Stimulated activated CD4-positive, alpha-beta T cell treated with anti-CD3 and anti-CD28 coated beads, Interleukin-15, amount 100 ng/mL, for 24 hours (primary cell): ENCODE measurements at regions not wholly inside any gene's neighbourhood (a gene's known extent, or its start where the extent isn't known, plus 50 kb on each side); places are given as distances from the start of the nearest gene placed in this dataset.

ENCODE experiments used
- DNase-seq: peaks from one replicate; pipeline ENCODE4 v3.0.0-alpha.2; 2020

- DNase-seq, result no peak
Measured at GRCh38 chr6:165817148-165817547, 154.1 kb upstream of the PDE10A start.

- no peak for DNase-seq
Measured at GRCh38 chr6:165814679-165815078, 151.6 kb upstream of the PDE10A start.

DNA sequence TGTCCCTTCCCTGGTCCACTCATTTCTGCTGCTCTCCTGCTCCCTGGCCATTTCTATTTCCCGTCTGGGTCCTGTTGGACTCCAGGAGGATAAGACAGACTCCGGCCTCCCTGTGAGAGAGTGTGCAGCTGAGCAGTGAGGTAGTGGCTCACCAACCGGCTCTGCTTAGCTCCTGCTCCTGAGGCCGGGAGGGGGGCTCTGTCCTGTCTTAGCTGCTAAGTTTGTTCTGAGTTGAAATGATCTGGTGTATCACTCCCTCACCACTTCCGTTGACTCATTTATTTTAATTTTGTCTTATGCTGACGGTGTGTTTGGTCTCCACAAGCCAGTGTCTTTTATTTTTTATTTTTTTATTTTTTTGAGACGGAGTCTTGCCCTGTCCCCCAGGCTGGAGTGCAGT is 148.5 kb upstream of the PDE10A start:
- no peak for DNase-seq

DNA sequence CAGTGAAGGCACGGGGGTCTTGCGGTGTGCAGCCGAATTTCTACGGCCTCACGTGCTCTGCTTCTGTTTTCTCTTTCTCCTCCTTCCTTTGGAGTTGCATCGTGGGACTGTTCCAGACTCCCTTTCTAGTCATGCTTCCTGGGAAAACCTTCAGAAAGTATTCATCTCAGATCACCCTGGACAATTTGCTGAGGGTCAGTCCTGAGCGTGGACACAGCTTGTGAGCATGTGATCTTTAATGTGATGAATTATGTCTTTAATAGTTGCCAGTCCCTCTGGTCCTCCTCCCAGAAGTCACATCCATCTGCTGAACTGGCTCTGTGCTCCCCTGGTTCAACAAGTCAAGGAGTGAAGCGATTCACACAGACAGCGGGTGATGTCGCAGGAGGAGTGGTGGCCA is 145.0 kb upstream of the PDE10A start:
- DNase-seq, result no peak

GRCh38 chr6:165807249-165807960 is 144.4 kb upstream of the PDE10A start:
- DNase-seq, result no peak

DNA sequence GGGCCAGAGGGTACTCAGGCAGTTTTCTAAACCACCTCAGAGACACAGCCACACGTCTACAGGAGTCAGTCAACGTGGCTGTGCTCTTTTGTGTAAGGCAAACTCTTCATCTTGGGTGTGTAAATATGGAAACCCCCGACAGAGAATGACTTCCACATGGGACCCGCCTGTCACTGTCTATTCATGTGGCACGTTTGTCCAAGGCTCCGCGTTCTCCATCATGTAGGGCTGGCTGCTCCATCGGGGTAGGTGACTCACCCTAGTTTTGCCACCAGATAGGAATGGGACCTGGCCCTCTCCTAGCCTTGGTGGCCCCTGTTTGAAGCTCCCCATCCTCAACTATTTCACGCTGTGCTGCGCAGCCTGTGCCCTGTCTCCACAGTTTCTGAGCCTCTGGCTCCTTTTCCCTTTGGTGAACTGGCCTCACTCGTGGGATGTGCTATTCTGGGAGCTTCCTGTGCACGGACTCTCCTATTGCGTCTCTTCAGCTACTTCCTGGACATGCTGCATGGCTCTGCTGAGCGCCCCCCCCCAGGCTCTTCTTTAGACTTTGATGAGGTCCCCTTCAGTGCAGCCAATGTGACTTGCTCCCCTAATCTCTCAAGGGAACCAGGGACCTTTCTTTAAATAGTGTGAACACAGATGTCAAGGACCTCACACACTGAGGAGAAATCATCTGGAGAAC is 143.2 kb upstream of the PDE10A start:
- no peak for DNase-seq

- no peak for DNase-seq
Measured at GRCh38 chr6:165805636-165806035, 142.6 kb upstream of the PDE10A start.

DNA sequence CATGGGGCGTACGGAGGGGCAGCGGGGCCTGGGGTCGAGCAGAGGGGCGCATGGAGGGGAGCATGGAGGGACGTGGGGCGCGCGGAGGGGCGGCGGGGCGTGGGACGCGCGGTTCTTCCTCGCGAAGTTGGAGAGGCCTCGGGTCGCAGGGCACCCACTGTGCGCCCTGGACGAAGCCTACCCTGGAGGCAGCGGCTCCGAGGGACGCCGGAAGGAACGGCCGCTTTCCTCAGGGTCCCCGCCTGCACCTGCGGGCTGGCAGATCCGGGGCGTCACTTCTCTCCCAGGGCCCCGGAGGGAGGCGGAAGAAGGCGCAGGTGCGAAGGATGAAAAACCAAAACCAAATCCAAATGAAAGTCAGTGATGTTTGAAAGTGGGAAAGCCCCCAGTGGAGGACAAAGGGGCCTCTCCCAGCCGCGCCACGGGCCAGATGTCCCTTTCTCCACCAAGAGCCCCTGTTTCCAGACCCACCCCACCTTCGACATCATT is 142.1 kb upstream of the PDE10A start:
- DNase-seq, result no peak

GRCh38 chr6:165804331-165805066 is 141.5 kb upstream of the PDE10A start:
- DNase-seq, result no peak

DNA sequence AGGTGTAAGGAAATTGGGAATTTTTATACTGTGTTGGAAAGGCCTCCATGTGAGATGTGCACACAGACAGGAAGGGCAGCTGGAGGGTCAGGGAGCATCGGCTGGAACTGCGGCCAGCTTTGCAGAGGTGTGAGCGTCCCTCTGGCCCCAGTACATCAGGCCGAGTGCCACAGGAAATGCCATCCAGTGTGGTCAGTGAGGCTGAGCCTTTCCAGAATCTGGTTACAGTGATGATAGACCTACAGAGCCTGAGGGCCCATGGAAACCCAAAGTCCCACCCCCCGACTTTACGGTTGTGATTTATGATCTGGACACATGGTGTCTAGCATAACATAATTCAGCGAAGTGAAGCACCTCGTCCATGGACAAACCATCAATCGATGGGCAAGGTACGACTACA is 137.3 kb upstream of the PDE10A start:
- DNase-seq, result no peak

DNA sequence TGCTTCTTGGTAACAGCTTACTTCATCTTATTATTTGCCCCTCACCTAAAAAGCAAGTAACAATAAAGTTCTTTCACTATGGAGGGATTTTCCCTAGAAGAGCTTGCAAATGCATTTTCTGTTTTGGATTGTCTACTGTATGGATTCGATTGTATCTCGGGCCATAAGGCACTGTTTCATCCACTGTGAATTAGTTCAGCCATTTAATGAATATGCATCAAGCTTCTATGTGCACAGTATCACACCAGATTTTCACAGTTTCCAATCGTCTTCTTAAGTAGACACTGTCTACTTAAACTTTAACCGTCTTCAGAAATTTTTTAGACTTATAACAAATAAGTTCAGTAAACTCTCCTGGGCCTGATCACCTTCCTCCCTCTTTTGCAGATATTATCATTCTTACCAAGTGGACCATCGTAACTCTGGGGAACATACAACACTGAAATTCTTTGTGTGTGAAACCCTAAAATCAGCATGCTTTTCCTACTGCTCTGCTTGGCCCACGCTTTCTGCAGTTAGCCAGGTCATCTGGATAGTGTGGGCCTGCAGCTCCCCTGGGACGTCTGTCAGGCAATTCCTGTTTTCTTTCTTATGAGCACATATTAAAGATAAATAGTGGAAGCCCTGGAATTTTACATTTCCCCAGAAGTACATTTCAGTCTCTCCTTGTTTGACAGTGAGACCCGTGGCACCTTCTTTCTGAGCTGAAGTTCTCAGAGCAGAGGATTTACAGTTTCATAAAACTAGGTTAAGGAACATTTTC is 136.5 kb upstream of the PDE10A start:
- no peak for DNase-seq

DNA sequence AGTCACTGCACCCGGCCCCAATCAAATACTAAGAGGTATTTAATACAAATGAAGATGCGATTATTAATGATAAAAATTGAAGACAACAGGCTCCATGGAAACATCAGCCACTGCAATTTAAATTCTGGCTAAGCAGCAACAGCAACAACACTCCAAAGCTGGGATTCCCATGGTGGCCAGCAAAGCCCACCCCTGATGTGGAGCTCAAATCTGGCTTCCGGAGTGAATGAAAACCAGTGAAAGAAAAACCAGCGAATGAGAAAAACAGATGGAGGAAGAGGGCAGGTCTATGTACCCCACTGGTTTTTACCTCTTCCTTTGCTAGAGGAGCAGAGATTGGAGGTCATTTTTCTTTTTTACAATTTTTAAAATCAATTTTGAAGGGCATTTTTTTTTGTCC is 135.9 kb upstream of the PDE10A start:
- no peak for DNase-seq

DNA sequence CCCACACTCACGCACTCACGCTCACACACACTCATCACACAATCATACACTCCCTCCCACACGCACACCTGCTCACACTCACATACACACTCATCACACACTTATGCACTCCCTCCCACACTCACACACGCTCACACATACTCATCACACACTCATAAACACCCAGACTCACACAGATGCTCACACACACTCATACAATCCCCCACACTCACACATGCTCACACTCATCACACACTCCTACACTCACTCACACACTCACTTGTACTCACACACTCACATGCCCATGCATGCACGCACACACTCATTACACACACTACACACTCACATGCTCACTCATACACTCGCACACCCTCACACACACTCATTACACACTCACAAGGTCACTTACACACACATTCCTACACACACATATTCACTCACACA is 131.1 kb upstream of the PDE10A start:
- no peak for DNase-seq

DNA sequence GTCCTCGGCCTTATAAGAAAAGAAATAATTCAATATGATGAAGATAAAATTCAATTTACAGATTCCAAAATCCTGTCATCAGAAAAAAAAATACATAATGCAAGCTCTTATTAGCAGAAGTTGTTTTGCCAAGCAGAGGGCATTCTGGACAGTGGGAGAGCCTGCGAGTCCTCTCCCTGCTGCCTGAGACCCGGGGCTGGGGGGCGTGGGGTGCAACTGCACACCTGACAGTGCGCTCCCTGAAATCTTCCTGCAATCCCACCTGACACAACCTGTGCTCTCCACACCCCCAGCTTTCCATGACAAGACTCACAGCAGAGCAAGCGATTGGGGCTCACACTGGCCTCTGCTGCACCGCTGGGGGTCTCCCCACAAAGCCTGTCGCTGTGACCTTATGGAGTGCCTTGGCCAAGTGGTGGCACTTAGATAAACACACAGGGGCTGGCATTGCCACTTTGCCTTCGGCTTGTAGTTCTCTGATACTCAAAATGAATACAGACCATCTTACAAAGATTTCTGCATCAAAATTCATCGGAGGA is 130.3 kb upstream of the PDE10A start:
- no peak for DNase-seq

DNA sequence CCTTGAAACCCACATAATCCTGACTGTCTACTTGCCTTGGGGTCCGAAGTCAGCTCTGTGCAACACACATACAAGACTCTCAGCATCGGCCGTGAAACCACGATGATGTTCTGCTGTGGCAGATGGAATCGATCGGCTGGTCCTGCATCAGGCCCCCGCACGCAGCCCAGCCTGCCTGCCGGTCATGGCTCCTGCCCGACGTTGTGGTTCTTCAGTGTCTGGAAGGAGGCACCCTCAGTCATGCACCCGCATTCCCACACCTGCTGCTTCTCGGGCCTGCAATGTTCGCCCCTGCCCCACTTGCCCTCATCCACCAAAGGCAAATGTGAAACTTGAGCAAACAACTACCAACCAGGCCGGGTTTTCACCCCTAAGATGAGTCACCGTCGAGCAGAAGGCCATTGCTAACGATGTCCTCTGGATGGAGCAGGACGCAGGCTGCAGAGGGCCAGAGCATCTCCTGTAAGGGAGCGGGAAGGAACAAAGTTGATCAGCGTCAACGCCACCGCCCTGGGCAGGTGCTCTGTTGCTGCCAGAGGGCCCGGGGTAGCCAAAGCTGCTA is 128.9 kb upstream of the PDE10A start:
- no peak for DNase-seq

GRCh38 chr6:165791306-165791705 is 128.3 kb upstream of the PDE10A start:
- no peak for DNase-seq

GRCh38 chr6:165782812-165783211 is 119.8 kb upstream of the PDE10A start:
- DNase-seq, result no peak

DNA sequence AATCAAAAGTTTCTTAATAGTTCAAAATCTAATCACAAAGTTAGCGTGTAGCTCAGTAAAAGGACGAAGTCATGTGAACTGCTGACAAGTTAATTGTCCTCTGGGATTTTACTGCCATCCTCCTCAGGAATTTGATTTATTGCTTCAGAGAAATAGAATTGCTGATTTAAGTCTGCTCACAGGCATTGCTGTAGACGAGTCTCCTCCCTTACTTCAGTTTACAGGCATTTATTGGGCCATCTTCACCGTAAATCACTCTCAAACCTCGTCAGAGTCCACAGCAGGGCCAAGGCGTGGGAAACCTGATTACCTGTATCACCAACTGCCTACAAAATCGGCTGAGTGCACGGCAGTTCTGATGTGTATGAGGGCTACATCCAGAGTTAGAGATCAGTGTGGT is 119.1 kb upstream of the PDE10A start:
- no peak for DNase-seq

GRCh38 chr6:165777680-165778079 is 114.6 kb upstream of the PDE10A start:
- DNase-seq, result no peak

- DNase-seq, result no peak
Measured at GRCh38 chr6:165776691-165777090, 113.7 kb upstream of the PDE10A start.

DNA sequence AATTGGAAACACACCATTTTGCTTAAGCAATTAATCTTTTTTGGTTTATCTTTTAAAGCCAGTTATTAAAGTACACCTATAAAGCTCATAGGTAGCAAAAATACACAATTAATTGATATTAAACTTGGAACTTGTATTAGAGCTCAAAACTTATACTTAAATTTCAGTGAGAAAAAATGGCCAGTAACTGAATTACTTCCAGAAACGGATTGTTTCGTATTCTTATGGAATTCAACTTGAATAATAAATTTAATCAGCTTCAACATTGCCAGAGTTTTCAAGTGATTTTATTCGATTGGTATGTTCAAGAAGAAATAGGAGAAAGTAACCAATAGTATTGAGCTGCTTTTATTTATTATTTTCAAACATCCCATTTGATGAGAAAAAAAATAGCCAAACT is 112.7 kb upstream of the PDE10A start:
- DNase-seq, result no peak

DNA sequence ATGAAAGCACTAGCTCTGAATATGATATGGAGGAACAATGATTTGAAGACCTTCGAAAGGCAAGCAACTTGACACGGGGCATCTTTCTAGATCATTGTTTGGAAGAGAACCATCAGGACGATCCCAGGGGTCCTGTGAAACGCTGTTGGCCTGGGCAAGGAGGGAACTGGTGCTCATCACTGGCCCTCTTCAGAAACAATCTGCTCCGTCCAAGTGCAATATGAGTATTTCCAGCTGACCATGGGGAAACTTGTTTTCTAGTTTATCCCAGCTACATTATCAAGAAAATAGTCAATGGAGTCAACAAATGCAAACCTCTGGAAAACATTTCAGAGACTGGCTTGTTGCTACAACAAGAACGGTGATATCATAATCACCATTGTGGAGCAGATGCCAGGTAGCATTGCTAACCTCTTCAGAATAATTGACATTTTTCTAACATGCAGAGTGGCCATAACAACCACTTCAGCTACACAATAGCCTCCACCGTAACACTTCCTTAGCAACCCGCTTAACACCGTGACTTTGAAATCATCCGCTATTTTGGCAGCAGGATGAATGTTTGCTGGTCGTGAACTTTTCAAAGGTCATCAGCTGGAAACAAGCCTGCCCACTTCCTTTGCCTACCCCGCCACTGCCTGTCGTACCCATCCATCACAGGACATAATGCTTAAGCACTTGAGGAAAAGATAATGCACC is 112.0 kb upstream of the PDE10A start:
- DNase-seq, result no peak
